ENCODE measurements at regions not wholly inside any gene's neighbourhood (a gene's known extent, or its start where the extent isn't known, plus 50 kb on each side); places are given as distances from the start of the nearest gene placed in this dataset.
A peak's percentile ranks its signal among the peaks of the same experiment; 100 is the strongest.

DNA sequence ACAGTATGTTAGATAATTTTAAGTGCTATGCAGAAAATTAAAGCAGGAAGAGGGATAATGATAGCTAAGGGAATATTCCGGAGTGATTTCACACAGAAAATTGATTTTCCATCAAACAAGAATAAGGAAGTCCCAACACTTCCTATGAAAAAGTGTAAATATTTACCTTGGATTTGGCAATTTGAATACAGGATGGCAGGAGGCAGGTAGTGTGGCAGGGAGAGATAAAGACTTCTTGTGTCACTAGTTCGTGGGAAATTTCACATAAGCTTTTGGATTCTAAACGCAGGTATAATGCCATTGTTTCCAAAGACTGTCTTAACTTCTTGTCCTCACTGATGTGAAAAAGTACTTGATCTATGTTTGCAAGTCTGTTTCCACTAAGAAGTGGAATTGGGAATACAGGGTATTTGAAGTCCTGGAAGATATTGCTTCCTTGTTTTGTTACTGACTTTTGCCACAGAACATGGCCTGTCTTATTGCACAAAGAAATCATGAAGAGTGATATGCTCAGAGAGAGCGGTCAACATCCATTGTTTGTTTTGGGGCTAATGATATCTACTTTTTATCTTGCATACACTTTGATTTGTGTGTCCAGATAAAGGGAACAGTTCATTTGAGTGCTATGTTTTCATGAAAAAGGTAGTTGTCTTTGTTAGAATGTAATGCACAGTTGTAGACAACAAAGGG lies 1216.1 kb upstream of the FAM98A start:
- intact Hi-C loops (cut with DNase I) = no loop called here

DNA sequence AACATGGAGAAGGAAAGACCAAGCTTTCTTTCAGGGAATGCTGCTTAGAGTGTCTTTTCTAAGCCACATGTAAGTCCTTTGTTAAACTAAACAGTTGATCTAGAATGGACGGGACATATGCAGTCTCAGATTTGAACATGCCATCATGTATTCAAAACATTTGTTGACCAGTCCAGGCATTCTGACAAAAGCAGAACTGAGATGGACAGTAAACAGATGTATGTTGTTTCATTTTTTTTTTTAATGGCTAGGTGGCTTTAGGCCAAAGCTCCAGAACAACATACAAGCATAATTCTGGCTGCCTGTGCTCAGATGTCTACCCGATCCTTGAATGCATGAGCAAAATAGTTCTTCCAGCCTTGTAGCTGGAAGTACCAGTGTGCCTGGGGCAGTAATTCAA lies 1211.4 kb upstream of the FAM98A start:
- no peaks in the 10 kb centered on the region for H3K9me3 ChIP-seq (ENCODE audit: control insufficient read depth in 2 of 3, insufficient read depth in 1 of 3, low read length in 3 of 3)
- no peak overlapping the region for H3K27ac ChIP-seq (ENCODE audit: low read depth in 2 of 2, low read length in 2 of 2)
- DNase-seq (peak in 1 of 5 donors; percentile 5), FAIRE-seq (no peak)
- H3K9ac ChIP-seq (ENCODE audit: low read length in 3 of 3) = no peak overlapping the region
- intact Hi-C loops (cut with DNase I) = no loop called here
- no peaks in the 10 kb centered on the region for H3K36me3 ChIP-seq (ENCODE audit: control insufficient read depth in 2 of 3, insufficient read depth in 3 of 3, low read length in 3 of 3)
- H3K4me3 ChIP-seq (ENCODE audit: low read length in 3 of 3) = no peak overlapping the region
- H3K4me1 ChIP-seq (ENCODE audit: control insufficient read depth in 2 of 3, insufficient read depth in 2 of 3, low read depth in 1 of 3, low read length in 3 of 3) = no peaks in the 10 kb centered on the region
- no peak for TF ChIP-seq CTCF (IDR thresholded peaks at IDR 0.05; ENCODE audit: borderline replicate concordance, extremely low read depth, insufficient read depth)
- H3K27me3 ChIP-seq (ENCODE audit: control insufficient read depth, insufficient read depth, low read length) = no peaks in the 10 kb centered on the region

More for the DNA sequence above, 1216.1 kb upstream of the FAM98A start:
- no peak for TF ChIP-seq CTCF (IDR thresholded peaks at IDR 0.05; ENCODE audit: borderline replicate concordance, extremely low read depth, insufficient read depth)
- H3K4me3 ChIP-seq (ENCODE audit: low read length in 3 of 3) = no peak overlapping the region
- DNase-seq (no peak), FAIRE-seq (no peak)
- no peaks in the 10 kb centered on the region for H3K36me3 ChIP-seq (ENCODE audit: control insufficient read depth in 2 of 3, insufficient read depth in 3 of 3, low read length in 3 of 3)
- no peak overlapping the region for H3K27ac ChIP-seq (ENCODE audit: low read depth in 2 of 2, low read length in 2 of 2)
- H3K9ac ChIP-seq (ENCODE audit: low read length in 3 of 3) = no peak overlapping the region
- no peaks in the 10 kb centered on the region for H3K27me3 ChIP-seq (ENCODE audit: control insufficient read depth, insufficient read depth, low read length)
- H3K9me3 ChIP-seq (ENCODE audit: control insufficient read depth in 2 of 3, insufficient read depth in 1 of 3, low read length in 3 of 3) = peaks cover 0 to 3% (median 0%) of the 10 kb centered on the region in 3 donors
- H3K4me1 ChIP-seq (ENCODE audit: control insufficient read depth in 2 of 3, insufficient read depth in 2 of 3, low read depth in 1 of 3, low read length in 3 of 3) = no peaks in the 10 kb centered on the region

- no peaks in the 10 kb centered on the region for H3K27me3 ChIP-seq (ENCODE audit: control insufficient read depth, insufficient read depth, low read length)
- H3K36me3 ChIP-seq (ENCODE audit: control insufficient read depth in 2 of 3, insufficient read depth in 3 of 3, low read length in 3 of 3) = no peaks in the 10 kb centered on the region
- intact Hi-C loops (cut with DNase I) = no loop called here
- no peak for DNase-seq
- no peak overlapping the region for H3K4me3 ChIP-seq (ENCODE audit: low read length in 3 of 3)
- H3K27ac ChIP-seq (ENCODE audit: low read depth in 2 of 2, low read length in 2 of 2) = no peak overlapping the region
- no peaks in the 10 kb centered on the region for H3K9me3 ChIP-seq (ENCODE audit: control insufficient read depth in 2 of 3, insufficient read depth in 1 of 3, low read length in 3 of 3)
- no peak for FAIRE-seq
- no peak overlapping the region for H3K9ac ChIP-seq (ENCODE audit: low read length in 3 of 3)
- TF ChIP-seq CTCF (IDR thresholded peaks at IDR 0.05; ENCODE audit: borderline replicate concordance, extremely low read depth, insufficient read depth) = no peak
- H3K4me1 ChIP-seq (ENCODE audit: control insufficient read depth in 2 of 3, insufficient read depth in 2 of 3, low read depth in 1 of 3, low read length in 3 of 3) = no peaks in the 10 kb centered on the region
Observed at GRCh38 chr2:34808426-34808825, 1209.3 kb upstream of the FAM98A start.

DNA sequence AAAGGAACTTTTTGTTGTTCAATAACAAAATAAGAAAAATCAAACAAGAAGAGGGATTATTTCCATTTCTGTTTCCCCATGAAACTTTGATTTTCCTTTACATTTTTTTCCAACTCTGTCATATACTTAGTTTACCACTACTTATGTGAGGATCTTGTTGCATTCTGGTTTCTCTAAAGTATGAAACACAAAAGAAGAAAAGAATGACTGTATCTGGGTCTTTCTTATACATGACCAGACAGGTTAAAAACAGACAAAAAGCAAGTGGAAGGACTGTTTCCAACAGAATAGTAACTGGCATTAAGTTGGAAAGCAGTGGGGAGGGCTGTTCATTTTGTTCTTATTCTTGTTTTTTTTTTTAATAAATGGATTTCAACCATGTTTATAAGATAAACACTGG lies 1207.8 kb upstream of the FAM98A start:
- intact Hi-C loops (cut with DNase I) = no loop called here
- H3K9ac ChIP-seq (ENCODE audit: low read length in 3 of 3) = no peak overlapping the region
- H3K9me3 ChIP-seq (ENCODE audit: control insufficient read depth in 2 of 3, insufficient read depth in 1 of 3, low read length in 3 of 3) = no peaks in the 10 kb centered on the region
- H3K4me1 ChIP-seq (ENCODE audit: control insufficient read depth in 2 of 3, insufficient read depth in 2 of 3, low read depth in 1 of 3, low read length in 3 of 3) = no peaks in the 10 kb centered on the region
- DNase-seq = no peak
- TF ChIP-seq CTCF (IDR thresholded peaks at IDR 0.05; ENCODE audit: borderline replicate concordance, extremely low read depth, insufficient read depth) = no peak
- no peak overlapping the region for H3K4me3 ChIP-seq (ENCODE audit: low read length in 3 of 3)
- no peaks in the 10 kb centered on the region for H3K36me3 ChIP-seq (ENCODE audit: control insufficient read depth in 2 of 3, insufficient read depth in 3 of 3, low read length in 3 of 3)
- FAIRE-seq = no peak
- no peaks in the 10 kb centered on the region for H3K27me3 ChIP-seq (ENCODE audit: control insufficient read depth, insufficient read depth, low read length)
- H3K27ac ChIP-seq (ENCODE audit: low read depth in 2 of 2, low read length in 2 of 2) = no peak overlapping the region

Measured in kidney (tissue), 13 donors.